ENCODE measurements at regions not wholly inside any gene's neighbourhood (a gene's known extent, or its start where the extent isn't known, plus 50 kb on each side); places are given as distances from the start of the nearest gene placed in this dataset.

GRCh38 chr1:5769760-5770159, 222.5 kb downstream of the NPHP4 start:
- TF ChIP-seq POLR2A (IDR thresholded peaks at IDR 0.05; ENCODE audit: borderline replicate concordance, extremely low read depth, insufficient read depth, insufficient read length): no peak
- TF ChIP-seq YY1 (IDR thresholded peaks at IDR 0.05; ENCODE audit: extremely low read depth, insufficient replicate concordance, low read depth, low read length): no peak
- no peak for TF ChIP-seq CEBPB (IDR thresholded peaks at IDR 0.05; ENCODE audit: low read depth)
- no peak for TF ChIP-seq EZH2phosphoT487 (IDR thresholded peaks at IDR 0.05; ENCODE audit: borderline replicate concordance)
- TF ChIP-seq REST (IDR thresholded peaks at IDR 0.05; ENCODE audit: low read depth): no peak
- no peak for TF ChIP-seq ELF1 (IDR thresholded peaks at IDR 0.05; ENCODE audit: borderline replicate concordance, low read depth)
- no peak for TF ChIP-seq RAD21 (IDR thresholded peaks at IDR 0.05; ENCODE audit: low read depth)
- no peak for TF ChIP-seq ATF3 (IDR thresholded peaks at IDR 0.05)
- no peak for TF ChIP-seq ZBTB33 (IDR thresholded peaks at IDR 0.05; ENCODE audit: extremely low read depth, insufficient replicate concordance, low read length)
- no peak for TF ChIP-seq SRF (IDR thresholded peaks at IDR 0.05; ENCODE audit: low read depth)
- no peak for TF ChIP-seq EZH2 (IDR thresholded peaks at IDR 0.05)
- no peak for TF ChIP-seq TCF7L2 (IDR thresholded peaks at IDR 0.05; ENCODE audit: borderline replicate concordance, extremely low read depth, insufficient read depth, insufficient read length)
- no peak overlapping the region for H3K9ac ChIP-seq (ENCODE audit: low read length)
- H3K4me1 ChIP-seq (ENCODE audit: control insufficient read depth in 1 of 2, insufficient read depth in 2 of 2, low read length in 2 of 2): no peaks in the 10 kb centered on the region
- H2AFZ ChIP-seq (ENCODE audit: low read depth, low read length, poor library complexity, severe bottlenecking): no peak overlapping the region
- H3K36me3 ChIP-seq (ENCODE audit: control insufficient read depth in 1 of 2, insufficient read depth in 2 of 2, low read length in 2 of 2): no peaks in the 10 kb centered on the region
- H3K27me3 ChIP-seq (ENCODE audit: insufficient read depth, low read length): peaks cover 9% of the 10 kb centered on the region; the same call in 1 of the 2 replicates
- H3K4me2 ChIP-seq (ENCODE audit: low read length): no peak overlapping the region
- intact Hi-C loops (cut with micrococcal nuclease): no loop called here
- H4K20me1 ChIP-seq (ENCODE audit: insufficient read depth): no peaks in the 10 kb centered on the region
- H3K4me3 ChIP-seq (replicated peaks in 1 of 2; ENCODE audit: low read depth in 1 of 2, low read length in 2 of 2): no peak overlapping the region
- POLR2A ChIA-PET: no interaction called here
- no peak overlapping the region for H3K27ac ChIP-seq (ENCODE audit: low read depth, low read length)
- no peaks in the 10 kb centered on the region for H3K9me3 ChIP-seq (ENCODE audit: control insufficient read depth in 1 of 2, insufficient read depth in 1 of 2, low read depth in 1 of 2, low read length in 2 of 2)
- no peaks in the 10 kb centered on the region for H3K9me2 ChIP-seq (ENCODE audit: insufficient read depth)
- CTCF ChIA-PET: no interaction called here
- ATAC-seq: no peak
- RAD21 ChIA-PET (ENCODE audit: low non-redundant PET in 1 of 2, low total read pairs in 2 of 2, uncharacterized antibody in 2 of 2, unreplicated experiment in 2 of 2): no interaction called here
- no TSS peak for BruUV-seq (replicated peaks)
- H3K79me2 ChIP-seq (ENCODE audit: insufficient read depth, low read length): no peaks in the 10 kb centered on the region
- DNase-seq (ENCODE audit: low read depth, low spot score): no peak

All from HCT116 (cell line).